B cell (primary cell): ENCODE measurements at regions not wholly inside any gene's neighbourhood (a gene's known extent, or its start where the extent isn't known, plus 50 kb on each side); places are given as distances from the start of the nearest gene placed in this dataset.

Experiments
- ATAC-seq: fragments of 200-7000 bp; cut with Tn5 transposase; one replicate; pipeline ENCODE4 v1.10.0; 2021; ENCODE audit warnings: low read depth, mild to moderate bottlenecking, moderate number of reproducible peaks, moderate library complexity
- CTCF ChIA-PET: fragments of 350-600 bp; sonication (Branson Sonifier 250); formaldehyde crosslinking; loops from one replicate; lab custom pipeline; 2021; ENCODE audit warnings: antibody characterized with exemption, inconsistent platforms; lab: Charles Lee
- POLR2A ChIA-PET: fragments of 350-600 bp; sonication (Branson Sonifier 250); formaldehyde crosslinking; loops from one replicate; lab custom pipeline; 2021; ENCODE audit warnings: antibody characterized with exemption; lab: Charles Lee
- DNase-seq: peaks from one replicate; pipeline ENCODE4 v3.0.0; 2013
- H2AFZ ChIP-seq: 2 replicates; pipeline ENCODE4 v1.6.1; 2012; ENCODE audit warnings: mild to moderate bottlenecking, low read depth, low read length; ENCODE audit not compliant: insufficient read depth, poor library complexity, severe bottlenecking
- H3K27ac ChIP-seq, 2 donors: 1 replicate in 1 of 2; 2 replicates in 1 of 2; pipeline ENCODE4 v1.5.1; 2012 to 2013; ENCODE audit warnings: low read length in 2 of 2, mild to moderate bottlenecking in 2 of 2, moderate library complexity in 1 of 2
- H3K27me3 ChIP-seq, 4 experiments: fragments of 200-600 bp in 1 of 4; sonication (generic) in 1 of 4; replicated peaks in 1 of 4; 1 replicate in 2 of 4; 2 replicates in 2 of 4; pipeline versions ENCODE4 v1.6.1 to v1.7.0; 2013 to 2016; ENCODE audit warnings: low read length in 3 of 4, mild to moderate bottlenecking in 2 of 4, mixed read lengths in 1 of 4, moderate library complexity in 1 of 4; ENCODE audit not compliant: insufficient read depth in 4 of 4, control insufficient read depth in 3 of 4; ENCODE audit errors: control extremely low read depth in 1 of 4
- H3K36me3 ChIP-seq, 2 experiments: replicated peaks in 1 of 2; 1 replicate in 1 of 2; 2 replicates in 1 of 2; pipeline versions ENCODE4 v1.6.1 to v1.7.1; 2013; ENCODE audit warnings: low read length in 1 of 2; ENCODE audit not compliant: insufficient read depth in 2 of 2, control insufficient read depth in 1 of 2; ENCODE audit errors: control extremely low read depth in 1 of 2, extremely low read depth in 1 of 2
- H3K4me1 ChIP-seq, 2 donors: fragments of 200-600 bp in 1 of 2; sonication (generic) in 1 of 2; 1 replicate in 1 of 2; 2 replicates in 1 of 2; pipeline versions ENCODE4 v1.5.1 to v1.6.1; 2013 to 2017; ENCODE audit warnings: low read length in 2 of 2; ENCODE audit not compliant: control insufficient read depth in 2 of 2, insufficient read depth in 2 of 2
- H3K4me2 ChIP-seq: replicated peaks from 2 replicates; pipeline ENCODE3; 2012; ENCODE audit warnings: mild to moderate bottlenecking, low read depth, low read length; ENCODE audit not compliant: poor library complexity, severe bottlenecking
- H3K4me3 ChIP-seq, 5 experiments: fragments of 200-600 bp in 1 of 5; sonication (generic) in 1 of 5; 1 replicate in 3 of 5; 2 replicates in 2 of 5; pipeline versions ENCODE4 v1.5.1 to v1.7.0; 2011 to 2016; ENCODE audit warnings: low read length in 4 of 5, mild to moderate bottlenecking in 4 of 5, low read depth in 2 of 5, control low read depth in 1 of 5, moderate library complexity in 1 of 5; ENCODE audit not compliant: insufficient read depth in 1 of 5; ENCODE audit errors: control extremely low read depth in 1 of 5, extremely low read depth in 1 of 5
- H3K79me2 ChIP-seq: fragments of 200-600 bp; sonication (generic); one replicate; pipeline ENCODE4 v1.6.0; 2016; ENCODE audit warnings: low read length; ENCODE audit not compliant: control insufficient read depth, insufficient read depth
- H3K9ac ChIP-seq: fragments of 200-600 bp; sonication (generic); 2 replicates; pipeline ENCODE4 v1.6.1; 2017; ENCODE audit warnings: mild to moderate bottlenecking, low read length, moderate library complexity
- H3K9me3 ChIP-seq, 3 donors: one replicate each; pipeline versions ENCODE4 v1.6.1 to v1.7.1; 2013; ENCODE audit warnings: low read length in 2 of 3; ENCODE audit not compliant: control insufficient read depth in 2 of 3, insufficient read depth in 1 of 3; ENCODE audit errors: control extremely low read depth in 1 of 3
- H4K20me1 ChIP-seq: 2 replicates; pipeline ENCODE4 v1.6.0; 2012; ENCODE audit warnings: mild to moderate bottlenecking, low read length; ENCODE audit not compliant: insufficient read depth, control insufficient read depth, poor library complexity, severe bottlenecking
- H3K27ac Mint-ChIP-seq: one replicate; pipeline ENCODE4 v1.8.0; 2021; ENCODE audit warnings: mixed read lengths
- H3K27me3 Mint-ChIP-seq: one replicate; pipeline ENCODE4 v1.8.0; 2021; ENCODE audit warnings: mixed read lengths
- H3K4me1 Mint-ChIP-seq: one replicate; pipeline ENCODE4 v1.8.0; 2021; ENCODE audit warnings: mixed read lengths
- H3K4me3 Mint-ChIP-seq: one replicate; pipeline ENCODE4 v1.8.0; 2021; ENCODE audit warnings: mixed read lengths
- H3K9me3 Mint-ChIP-seq: one replicate; pipeline ENCODE4 v1.8.0; 2022; ENCODE audit warnings: mixed read lengths; ENCODE audit not compliant: insufficient read depth
- EZH2 ChIP-seq: IDR thresholded peaks from 2 replicates; pipeline ENCODE4 v1.6.1; 2012; ENCODE audit warnings: borderline replicate concordance, low read depth, mild to moderate bottlenecking, moderate library complexity, low read length; ENCODE audit not compliant: insufficient read depth, poor library complexity, severe bottlenecking
- WGBS: methylation state at CpG from one replicate; pipeline ENCODE4 v1.1.5; 2013; ENCODE audit warnings: missing lambda C conversion rate; ENCODE audit not compliant: insufficient coverage; 5-methylcytosine and 5-hydroxymethylcytosine counted together
- intact Hi-C: fragments of 100-400 bp; cut with micrococcal nuclease; formaldehyde crosslinking; loops from one replicate; pipeline ENCODE4 v1.10.0; 2022
- TF ChIP-seq, protein P1 (sequence below): fragments of 200-600 bp; IDR thresholded peaks from one replicate; pipeline ENCODE4 v1.8.0; 2022; ENCODE audit warnings: antibody characterized with exemption, mild to moderate bottlenecking

- TF ChIP-seq, protein P1, sequence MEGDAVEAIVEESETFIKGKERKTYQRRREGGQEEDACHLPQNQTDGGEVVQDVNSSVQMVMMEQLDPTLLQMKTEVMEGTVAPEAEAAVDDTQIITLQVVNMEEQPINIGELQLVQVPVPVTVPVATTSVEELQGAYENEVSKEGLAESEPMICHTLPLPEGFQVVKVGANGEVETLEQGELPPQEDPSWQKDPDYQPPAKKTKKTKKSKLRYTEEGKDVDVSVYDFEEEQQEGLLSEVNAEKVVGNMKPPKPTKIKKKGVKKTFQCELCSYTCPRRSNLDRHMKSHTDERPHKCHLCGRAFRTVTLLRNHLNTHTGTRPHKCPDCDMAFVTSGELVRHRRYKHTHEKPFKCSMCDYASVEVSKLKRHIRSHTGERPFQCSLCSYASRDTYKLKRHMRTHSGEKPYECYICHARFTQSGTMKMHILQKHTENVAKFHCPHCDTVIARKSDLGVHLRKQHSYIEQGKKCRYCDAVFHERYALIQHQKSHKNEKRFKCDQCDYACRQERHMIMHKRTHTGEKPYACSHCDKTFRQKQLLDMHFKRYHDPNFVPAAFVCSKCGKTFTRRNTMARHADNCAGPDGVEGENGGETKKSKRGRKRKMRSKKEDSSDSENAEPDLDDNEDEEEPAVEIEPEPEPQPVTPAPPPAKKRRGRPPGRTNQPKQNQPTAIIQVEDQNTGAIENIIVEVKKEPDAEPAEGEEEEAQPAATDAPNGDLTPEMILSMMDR, result no peak
- no peak for TF ChIP-seq EZH2
- Histone ChIP-seq H3K4me3 (no peak overlapping the region), H3K27me3 (no peaks in the 10 kb centered on the region), H3K36me3 (no peaks in the 10 kb centered on the region), H4K20me1 (no peaks in the 10 kb centered on the region), H3K9me3 (no peaks in the 10 kb centered on the region), H3K4me2 (no peak overlapping the region), H3K79me2 (no peaks in the 10 kb centered on the region), H3K4me1 (no peaks in the 10 kb centered on the region), H3K9ac (no peak overlapping the region), H3K27ac (no peak overlapping the region), H2AFZ (no peak overlapping the region)
- Mint-ChIP-seq H3K9me3 (no peaks in the 10 kb centered on the region), H3K27me3 (no peaks in the 10 kb centered on the region), H3K4me3 (no peak overlapping the region), H3K27ac (no peak overlapping the region), H3K4me1 (no peaks in the 10 kb centered on the region)
- ATAC-seq, result no peak
- POLR2A ChIA-PET, result no interaction called here
- DNase-seq, result no peak
- intact Hi-C loops, result no loop called here
- WGBS, result no CpG with 5 or more reads among the region's 2 CpGs
- CTCF ChIA-PET, result no interaction called here
Observed at GRCh38 chr3:117230924-117231323, 521.3 kb downstream of the TUSC7 start.

DNA sequence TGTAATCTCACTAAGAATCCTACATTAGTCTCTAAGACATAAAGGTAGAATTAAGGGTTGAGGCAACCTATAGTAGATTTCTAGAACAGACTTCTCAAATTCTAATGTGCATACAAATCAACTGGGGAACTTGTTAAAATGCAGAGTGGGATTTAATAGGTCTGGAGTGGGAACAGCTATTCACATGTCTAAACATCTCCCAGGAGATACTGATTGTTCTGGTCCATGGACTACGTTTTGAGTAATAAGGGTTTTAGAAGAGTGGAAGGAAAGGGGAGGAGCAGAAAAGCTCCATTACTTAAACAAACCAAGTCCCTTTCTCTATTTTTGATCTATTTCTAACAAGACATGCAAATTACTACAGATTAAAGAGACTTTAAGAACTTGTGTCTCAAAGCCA lies 524.8 kb downstream of the TUSC7 start:
- Histone ChIP-seq H3K9ac (no peak overlapping the region), H3K27ac (no peak overlapping the region), H3K4me2 (no peak overlapping the region), H3K27me3 (no peaks in the 10 kb centered on the region), H3K4me3 (no peak overlapping the region), H3K79me2 (no peaks in the 10 kb centered on the region), H4K20me1 (no peaks in the 10 kb centered on the region), H3K9me3 (no peaks in the 10 kb centered on the region), H3K4me1 (no peaks in the 10 kb centered on the region), H2AFZ (no peak overlapping the region), H3K36me3 (no peaks in the 10 kb centered on the region)
- Mint-ChIP-seq H3K4me1 (no peaks in the 10 kb centered on the region), H3K4me3 (no peak overlapping the region), H3K9me3 (no peaks in the 10 kb centered on the region), H3K27ac (no peak overlapping the region), H3K27me3 (no peaks in the 10 kb centered on the region)
- intact Hi-C loops, result no loop called here
- no CpG with 5 or more reads among the region's 1 CpG for WGBS
- POLR2A ChIA-PET, result no interaction called here
- DNase-seq (no peak), ATAC-seq (no peak)
- CTCF ChIA-PET, result no interaction called here
- TF ChIP-seq EZH2, result no peak
- TF ChIP-seq, protein P1, result no peak
